ENCODE measurements at regions not wholly inside any gene's neighbourhood (a gene's known extent, or its start where the extent isn't known, plus 50 kb on each side); places are given as distances from the start of the nearest gene placed in this dataset.

DNA sequence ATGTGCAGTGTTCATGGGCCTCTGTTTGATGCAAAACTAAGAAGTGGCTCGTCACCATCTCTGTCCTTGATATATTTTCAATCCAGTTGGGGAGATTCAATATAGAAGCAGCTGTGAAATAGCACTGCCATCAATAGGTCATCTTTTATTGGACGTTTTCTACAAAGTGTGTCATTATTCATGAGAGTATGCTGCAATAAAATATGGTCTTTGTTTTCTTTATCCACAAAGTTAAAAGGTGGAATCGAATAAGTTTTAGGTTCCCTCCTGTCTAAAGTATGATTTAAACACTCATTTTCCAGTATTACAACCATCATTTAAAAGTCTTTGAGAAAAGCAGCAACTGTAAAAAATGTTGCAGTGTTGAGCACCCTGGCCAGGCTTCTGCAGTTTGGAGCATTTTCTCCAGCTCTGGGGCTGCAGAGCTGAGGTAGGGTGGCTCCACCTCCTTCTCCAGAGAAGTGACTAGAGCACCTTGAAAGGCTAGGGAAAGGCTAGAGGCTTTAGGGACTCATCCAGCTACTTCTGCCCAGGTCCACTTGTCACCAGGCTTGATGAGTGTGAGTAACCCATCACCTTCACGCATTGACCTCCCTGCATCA, 56.5 kb upstream of the DNAH14 start:
- TF ChIP-seq CTCF (IDR thresholded peaks at IDR 0.05), result no peak
- no peak for TF ChIP-seq EZH2 (IDR thresholded peaks at IDR 0.05; ENCODE audit: borderline replicate concordance, insufficient read depth, low read depth, low read length, poor library complexity, severe bottlenecking)

Measured in B cell (primary cell).